Stimulated activated CD4-positive, alpha-beta T cell treated with anti-CD3 and anti-CD28 coated beads, Interleukin-12 subunit alpha, Interleukin-12 subunit beta, amount 100 ng/mL, for 24 hours (primary cell): ENCODE measurements at regions not wholly inside any gene's neighbourhood (a gene's known extent, or its start where the extent isn't known, plus 50 kb on each side); places are given as distances from the start of the nearest gene placed in this dataset.

Experiments used
- DNase-seq, 2 experiments: peaks; one replicate each; pipeline ENCODE4 v3.0.0-alpha.2; 2020; ENCODE audit warnings: low read depth in 2 of 2

GRCh38 chr16:73457851-73458250 lies 409.9 kb upstream of the ZFHX3 start:
- no peak for DNase-seq

- DNase-seq: no peak
Measured at GRCh38 chr16:73448970-73449369, 401.0 kb upstream of the ZFHX3 start.

- no peak for DNase-seq
Measured at GRCh38 chr16:73447846-73448245, 399.9 kb upstream of the ZFHX3 start.

- no peak for DNase-seq
Measured at GRCh38 chr16:73434621-73435020, 386.7 kb upstream of the ZFHX3 start.

- DNase-seq: no peak
Measured at GRCh38 chr16:73433731-73434307, 385.9 kb upstream of the ZFHX3 start.

GRCh38 chr16:73432850-73433730 lies 385.2 kb upstream of the ZFHX3 start:
- no peak for DNase-seq

- no peak for DNase-seq
Measured at GRCh38 chr16:73430138-73430537, 382.2 kb upstream of the ZFHX3 start.

- no peak for DNase-seq
Measured at GRCh38 chr16:73428121-73428520, 380.2 kb upstream of the ZFHX3 start.

- DNase-seq: no peak
Measured at GRCh38 chr16:73427164-73427563, 379.2 kb upstream of the ZFHX3 start.

- no peak for DNase-seq
Measured at GRCh38 chr16:73426433-73427160, 378.7 kb upstream of the ZFHX3 start.

- no peak for DNase-seq
Measured at GRCh38 chr16:73420676-73421075, 372.7 kb upstream of the ZFHX3 start.

GRCh38 chr16:73420244-73420643 lies 372.3 kb upstream of the ZFHX3 start:
- DNase-seq: no peak

- no peak for DNase-seq
Measured at GRCh38 chr16:73418691-73419090, 370.8 kb upstream of the ZFHX3 start.

GRCh38 chr16:73418051-73418450 lies 370.1 kb upstream of the ZFHX3 start:
- DNase-seq: no peak

GRCh38 chr16:73415286-73415685 lies 367.4 kb upstream of the ZFHX3 start:
- DNase-seq: no peak

GRCh38 chr16:73414638-73415037 lies 366.7 kb upstream of the ZFHX3 start:
- DNase-seq: no peak

GRCh38 chr16:73413830-73414190 lies 365.9 kb upstream of the ZFHX3 start:
- DNase-seq: no peak

- no peak for DNase-seq
Measured at GRCh38 chr16:73413091-73413829, 365.3 kb upstream of the ZFHX3 start.

GRCh38 chr16:73412416-73412815 lies 364.5 kb upstream of the ZFHX3 start:
- no peak for DNase-seq

- no peak for DNase-seq
Measured at GRCh38 chr16:73408716-73409115, 360.8 kb upstream of the ZFHX3 start.

GRCh38 chr16:73408311-73408710 lies 360.4 kb upstream of the ZFHX3 start:
- DNase-seq: no peak

GRCh38 chr16:73405851-73406250 lies 357.9 kb upstream of the ZFHX3 start:
- no peak for DNase-seq
